ENCODE measurements at regions not wholly inside any gene's neighbourhood (a gene's known extent, or its start where the extent isn't known, plus 50 kb on each side); places are given as distances from the start of the nearest gene placed in this dataset.
A peak's percentile ranks its signal among the peaks of the same experiment; 100 is the strongest.

DNA sequence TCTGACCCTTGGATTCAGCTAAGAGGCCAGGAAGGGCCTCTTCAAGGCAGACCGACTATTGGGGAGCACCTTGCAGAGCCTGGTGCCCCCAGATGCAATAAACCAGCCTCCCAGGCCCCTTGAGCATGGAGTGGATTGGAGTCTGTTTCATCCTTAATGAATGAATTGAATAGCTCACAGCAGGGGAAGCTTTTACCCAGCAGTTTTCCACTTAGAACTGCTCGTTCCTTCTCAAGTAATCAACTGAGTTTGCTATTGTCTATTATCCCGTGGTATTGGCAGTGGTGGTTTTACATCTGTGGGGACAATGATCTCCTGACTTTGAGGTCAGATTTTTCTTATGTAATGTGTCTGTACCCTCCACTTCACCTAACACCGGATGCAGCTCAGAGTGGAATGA is 197.6 kb downstream of the AACS start:
- no peak for DNase-seq
- intact Hi-C loops (cut with DNase I), result no loop called here

GRCh38 chr12:125263385-125263784 is 198.2 kb downstream of the AACS start:
- no peak for DNase-seq
- intact Hi-C loops (cut with DNase I), result no loop called here

DNA sequence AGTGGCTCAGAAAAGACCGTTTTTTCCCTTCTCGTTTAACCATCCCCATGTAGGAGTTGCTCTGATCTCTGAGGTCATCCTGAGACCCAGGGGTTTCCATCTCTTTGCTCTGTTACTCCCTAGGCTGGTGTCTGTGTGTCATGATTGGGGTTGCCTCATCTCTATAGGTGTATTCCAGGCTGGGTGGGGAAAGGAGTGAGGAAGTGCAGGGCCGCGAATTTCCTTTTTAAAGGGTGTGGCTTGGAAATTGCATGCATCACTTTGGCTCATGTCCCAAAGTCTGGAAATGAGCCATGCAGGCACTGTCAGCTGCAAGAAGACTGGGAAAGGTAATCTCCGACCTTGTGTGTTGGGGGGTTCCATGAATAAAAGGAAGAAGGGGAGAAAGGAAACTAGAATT is 201.9 kb downstream of the AACS start:
- peak in 1 of 10 donors; percentile 3 for DNase-seq
- intact Hi-C loops (cut with DNase I), result no loop called here

GRCh38 chr12:125269276-125269675 is 204.0 kb downstream of the AACS start:
- intact Hi-C loops (cut with DNase I), result no loop called here
- DNase-seq, result peak in 1 of 10 donors; percentile 39

DNA sequence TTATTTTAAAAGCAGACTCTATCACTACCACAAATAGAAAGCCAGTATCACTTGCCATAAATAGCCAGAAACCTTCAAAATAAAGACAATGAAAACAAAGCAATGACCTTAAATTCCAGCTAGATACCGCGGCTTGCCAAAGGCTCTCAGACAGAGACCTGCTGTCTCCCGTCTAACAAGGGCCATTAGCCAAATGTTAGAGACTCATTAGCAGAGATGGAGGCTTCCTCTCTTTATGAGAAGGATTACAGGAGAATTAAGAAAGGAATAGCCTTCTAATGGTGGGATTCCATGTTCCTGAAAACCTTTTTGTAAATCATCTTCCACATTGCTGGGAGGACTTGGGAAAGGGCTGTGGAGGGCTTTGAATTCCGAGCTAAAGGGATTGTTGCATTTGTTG is 206.7 kb downstream of the AACS start:
- peak in 1 of 10 donors; percentile 1 for DNase-seq

GRCh38 chr12:125272383-125272933 is 207.2 kb downstream of the AACS start:
- DNase-seq, result peak in 1 of 10 donors; percentile 86

More for the DNA sequence above, 206.7 kb downstream of the AACS start:
- intact Hi-C loops (cut with DNase I), result no loop called here

GRCh38 chr12:125276567-125276966 is 211.3 kb downstream of the AACS start:
- DNase-seq, result peak in 1 of 10 donors; percentile 78

More at GRCh38 chr12:125272383-125272933, 207.2 kb downstream of the AACS start:
- intact Hi-C loops (cut with DNase I), result no loop called here

DNA sequence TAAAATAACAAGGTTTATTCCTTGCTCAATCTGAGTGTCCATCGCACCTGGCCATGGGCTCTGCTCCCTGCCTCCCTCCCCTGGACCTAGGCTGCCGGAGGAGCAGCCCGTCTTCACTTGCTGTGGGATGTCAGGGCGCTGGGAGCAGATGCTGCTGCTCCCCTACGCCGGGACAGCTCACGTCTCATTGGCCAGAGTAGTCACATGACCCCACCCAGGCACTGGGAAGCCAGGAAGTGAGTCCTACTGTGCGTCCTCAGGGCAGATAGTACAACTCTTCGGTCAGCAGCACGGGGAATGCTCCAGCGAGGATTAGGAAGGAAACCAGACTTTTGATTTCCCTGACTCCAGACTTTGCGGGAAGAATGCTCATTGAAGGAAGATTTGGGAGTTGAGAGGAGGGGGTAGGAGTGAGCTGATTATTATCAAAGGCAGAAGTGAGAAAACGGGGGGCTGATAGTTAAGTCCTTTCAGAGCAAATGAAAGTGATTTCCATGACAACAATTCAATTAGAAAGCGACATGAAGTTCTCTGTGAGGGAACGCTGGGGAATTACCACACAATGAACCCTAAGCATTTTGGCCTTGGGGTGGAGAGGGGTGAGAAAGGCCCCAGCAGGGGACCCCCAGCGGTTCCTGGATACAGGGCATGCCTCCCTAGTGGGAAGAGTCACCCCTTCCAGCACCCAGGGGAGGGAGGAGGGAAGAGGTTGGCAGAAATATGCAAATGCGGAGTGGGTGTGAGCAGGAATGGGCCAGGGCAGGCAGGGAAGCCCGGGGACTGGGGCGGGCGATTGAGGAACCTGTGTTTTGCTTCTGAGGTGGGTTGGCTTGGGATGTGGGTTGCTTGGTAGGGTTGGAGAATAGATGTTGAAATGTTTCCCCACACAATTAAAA is 215.5 kb downstream of the AACS start:
- peak in 1 of 10 donors; percentile 70 for DNase-seq
- intact Hi-C loops (cut with DNase I), result no loop called here

More at GRCh38 chr12:125276567-125276966, 211.3 kb downstream of the AACS start:
- intact Hi-C loops (cut with DNase I), result no loop called here

- DNase-seq, result peak in 1 of 10 donors; percentile 13
- intact Hi-C loops (cut with DNase I), result no loop called here
These were observed 217.7 kb downstream of the AACS start for GRCh38 chr12:125282921-125283320.

DNA sequence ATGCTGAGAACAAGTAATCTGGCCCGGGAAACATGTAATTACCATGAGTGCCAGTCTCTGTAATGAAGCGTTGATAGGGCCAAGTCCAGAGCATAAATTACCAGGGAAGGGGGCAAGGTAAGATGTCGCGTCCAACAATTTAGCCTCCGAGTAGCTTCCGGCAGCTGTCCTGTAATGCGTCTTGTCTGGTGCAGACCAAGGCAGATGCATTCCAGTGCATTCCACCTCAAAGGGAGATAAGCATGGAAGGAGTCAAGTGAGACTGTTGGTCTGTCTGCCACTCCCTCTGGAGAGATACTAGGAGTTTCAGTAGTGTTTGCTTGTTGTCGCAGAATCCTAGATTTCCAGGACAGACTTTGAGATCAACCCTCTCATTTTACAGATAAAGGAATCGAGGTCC is 218.3 kb downstream of the AACS start:
- no peak for DNase-seq
- intact Hi-C loops (cut with DNase I), result no loop called here

DNA sequence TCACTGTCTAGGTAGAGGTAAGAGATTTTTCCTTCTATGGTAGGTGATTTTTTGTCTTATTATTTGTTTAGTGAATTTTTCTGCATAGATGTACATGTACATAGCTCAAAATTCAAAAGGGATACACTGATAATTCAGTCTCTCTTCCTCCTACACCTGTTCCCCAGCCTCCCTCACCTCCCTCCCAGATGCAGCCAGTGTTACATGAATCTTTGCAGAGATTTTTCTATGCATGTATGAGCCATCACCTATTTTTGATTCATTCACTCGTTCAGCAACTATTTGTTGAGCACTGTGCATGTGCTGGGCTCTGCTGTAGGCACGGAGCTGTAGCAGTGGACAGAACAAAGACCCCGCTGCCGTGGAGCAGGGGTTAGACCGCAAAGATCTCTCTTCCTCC is 218.9 kb downstream of the AACS start:
- peak in 1 of 10 donors; percentile 28 for DNase-seq
- intact Hi-C loops (cut with DNase I), result no loop called here

GRCh38 chr12:125284945-125285685 is 219.9 kb downstream of the AACS start:
- intact Hi-C loops (cut with DNase I), result no loop called here
- DNase-seq, result peak in 1 of 10 donors; percentile 66

DNA sequence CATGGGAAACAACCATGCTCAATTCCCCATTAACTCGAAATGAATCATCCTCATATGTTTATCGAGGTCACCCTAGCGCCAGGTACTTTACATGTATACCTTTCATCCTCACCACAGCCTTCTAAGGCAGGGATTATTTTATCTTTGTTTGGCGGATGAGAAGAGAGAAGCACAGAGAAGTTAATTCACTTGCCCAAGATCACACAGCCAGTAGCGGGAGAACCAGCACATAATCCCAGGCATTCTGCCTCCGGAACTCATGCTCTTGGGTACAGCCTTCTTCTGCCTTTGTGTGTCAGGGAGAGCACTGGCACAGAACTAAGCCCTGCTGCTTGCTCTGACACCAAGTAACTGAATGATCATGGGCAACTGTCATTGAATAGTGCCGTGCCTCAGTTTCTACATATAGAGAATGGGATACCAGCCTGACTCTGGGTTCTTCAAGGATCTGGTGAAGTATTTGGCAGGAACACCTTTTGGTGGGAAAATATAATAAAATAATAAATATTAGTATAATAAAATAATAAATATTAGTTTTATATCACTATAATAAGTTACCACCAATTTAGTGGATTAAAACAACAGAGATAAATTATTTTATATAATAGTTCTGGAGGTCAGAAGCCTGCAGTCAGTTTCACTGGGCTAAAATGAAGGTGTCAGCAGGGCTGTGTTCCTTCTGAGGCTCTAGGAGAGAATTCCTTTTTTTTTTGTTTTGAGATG is 220.9 kb downstream of the AACS start:
- intact Hi-C loops (cut with DNase I), result no loop called here
- DNase-seq, result peak in 1 of 10 donors; percentile 26

DNA sequence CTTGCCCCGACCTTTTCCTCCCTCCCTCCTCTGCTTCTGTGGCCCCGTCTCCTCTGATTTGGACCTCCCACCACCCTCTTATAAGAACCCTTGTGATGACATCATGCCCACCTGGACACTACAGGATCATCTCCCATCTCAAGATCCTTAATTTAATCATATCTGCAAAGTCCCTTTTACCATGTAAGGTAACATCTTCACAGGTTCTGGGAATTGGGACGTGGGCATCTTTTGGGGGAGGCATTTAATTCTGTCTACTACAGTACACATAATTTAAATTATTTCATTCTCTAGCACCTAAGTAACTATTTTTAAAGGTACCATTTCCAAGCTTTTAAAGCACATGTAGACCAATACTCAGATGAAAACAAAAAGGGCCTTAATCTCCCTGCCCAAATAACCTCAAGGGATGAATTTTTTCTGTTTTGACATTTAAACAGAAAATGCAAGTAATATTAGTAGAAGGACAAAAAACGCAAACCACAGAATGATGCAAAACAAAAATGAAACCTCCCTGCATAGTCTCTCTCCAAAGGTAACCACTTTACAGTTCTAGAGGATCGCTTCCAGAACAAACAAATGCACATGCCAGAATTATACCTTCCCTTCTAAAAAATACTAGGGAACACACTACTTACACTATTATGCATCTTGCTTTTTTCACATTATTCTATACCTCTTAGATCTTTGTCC is 222.1 kb downstream of the AACS start:
- intact Hi-C loops (cut with DNase I), result no loop called here
- peak in 1 of 10 donors; percentile 3 for DNase-seq

- intact Hi-C loops (cut with DNase I), result no loop called here
- peak in 1 of 10 donors; percentile 75 for DNase-seq
These were observed 224.0 kb downstream of the AACS start for GRCh38 chr12:125288931-125289928.

- peak in 1 of 10 donors; percentile 9 for DNase-seq
- intact Hi-C loops (cut with DNase I), result no loop called here
These were observed 224.7 kb downstream of the AACS start for GRCh38 chr12:125289970-125290369.

DNA sequence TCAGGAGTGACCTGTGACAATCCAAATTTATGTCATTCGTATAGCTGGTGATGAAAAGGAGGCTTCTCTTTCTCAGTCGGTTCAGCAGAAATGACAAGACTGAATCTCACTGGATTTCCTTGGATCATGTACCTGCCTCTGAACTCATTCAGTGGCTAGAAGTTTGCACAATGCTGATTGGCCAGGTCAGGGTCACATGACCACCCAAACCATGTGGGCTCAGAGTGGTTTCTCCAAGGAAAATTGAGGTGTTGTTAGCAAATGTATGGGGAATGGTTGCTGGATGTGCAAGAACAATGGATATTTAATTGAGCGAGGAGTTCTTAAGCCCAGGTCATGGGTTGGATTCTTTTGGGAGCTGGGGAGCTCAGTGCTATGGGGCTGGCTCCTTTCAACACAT is 227.5 kb downstream of the AACS start:
- intact Hi-C loops (cut with DNase I), result no loop called here
- no peak for DNase-seq

GRCh38 chr12:125295550-125295949 is 230.3 kb downstream of the AACS start:
- DNase-seq, result peak in 1 of 10 donors; percentile 25
- intact Hi-C loops (cut with DNase I), result no loop called here

DNA sequence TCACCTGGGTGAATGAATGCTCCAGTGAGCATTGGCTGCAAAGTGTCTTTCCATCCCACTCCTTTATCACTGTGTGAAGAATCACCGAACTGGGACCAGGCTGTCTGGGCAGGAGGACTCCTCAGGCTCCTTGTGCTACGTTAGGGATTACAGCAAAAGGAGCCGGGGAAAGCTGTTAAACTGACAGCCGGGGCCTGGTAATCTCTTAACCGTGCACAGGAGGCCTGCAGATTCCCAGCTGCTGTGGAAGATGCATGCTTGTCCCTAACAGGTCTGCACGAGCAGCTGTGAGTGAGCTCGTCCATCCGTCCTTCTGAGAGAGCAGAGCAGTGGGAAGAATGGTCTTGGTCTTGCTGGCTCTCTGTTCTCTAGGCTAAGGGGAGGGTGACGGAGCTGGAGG is 231.5 kb downstream of the AACS start:
- peak in 1 of 10 donors; percentile 73 for DNase-seq
- intact Hi-C loops (cut with DNase I), result no loop called here
